Endothelial cell of umbilical vein (primary cell): ENCODE measurements at regions not wholly inside any gene's neighbourhood (a gene's known extent, or its start where the extent isn't known, plus 50 kb on each side); places are given as distances from the start of the nearest gene placed in this dataset.

Experiments used
- BruUV-seq: library from RNA; stranded (reverse); fragments of 400-500 nt; replicated peaks from 2 replicates; lab custom pipeline; 2021; lab: Mats Ljungman, UMichigan
- CTCF ChIA-PET: fragments of 300-600, 350-600 bp; sonication (Branson Sonifier 250); formaldehyde crosslinking; loops from one replicate; lab custom pipeline; 2021; ENCODE audit warnings: antibody characterized with exemption, inconsistent platforms; lab: Charles Lee
- POLR2A ChIA-PET: fragments of 300-600, 350-600 bp; sonication (Branson Sonifier 250); formaldehyde crosslinking; loops from one replicate; lab custom pipeline; 2021; ENCODE audit warnings: antibody characterized with exemption, inconsistent platforms; lab: Charles Lee
- DNase-seq: peaks from one replicate; pipeline ENCODE4 v3.0.0-alpha.2; 2011; ENCODE audit warnings: low read depth, low spot score
- FAIRE-seq: peaks from 2 replicates; lab custom pipeline; 2011; peaks lifted over from hg19 to GRCh38; lab: Jason Lieb, UNC
- H2AFZ ChIP-seq: 2 replicates; pipeline ENCODE4 v1.6.0; 2012; ENCODE audit warnings: low read depth, low read length, control low read depth, inconsistent platforms
- H3K27ac ChIP-seq: 2 replicates; pipeline ENCODE4 v1.5.1; 2011; ENCODE audit warnings: low read depth, mild to moderate bottlenecking, control low read depth, low read length, moderate library complexity; ENCODE audit not compliant: insufficient read depth
- H3K27me3 ChIP-seq, 2 experiments: 2 replicates each; pipeline versions ENCODE4 v1.6.0 to v1.6.1; 2011; ENCODE audit warnings: low read length in 2 of 2, mixed read lengths in 1 of 2; ENCODE audit not compliant: control insufficient read depth in 2 of 2, insufficient read depth in 2 of 2
- H3K36me3 ChIP-seq, 2 experiments: 2 replicates in 1 of 2; 3 replicates in 1 of 2; pipeline ENCODE4 v1.5.1; 2011; ENCODE audit warnings: low read length in 2 of 2, mild to moderate bottlenecking in 1 of 2, moderate library complexity in 1 of 2; ENCODE audit not compliant: control insufficient read depth in 2 of 2, insufficient read depth in 2 of 2; ENCODE audit errors: extremely low read depth in 1 of 2
- H3K4me1 ChIP-seq: 3 replicates; pipeline ENCODE4 v1.5.1; 2011; ENCODE audit warnings: mild to moderate bottlenecking, low read length; ENCODE audit not compliant: control insufficient read depth, insufficient read depth; ENCODE audit errors: extremely low read depth
- H3K4me2 ChIP-seq: 2 replicates; pipeline ENCODE4 v1.6.1; 2011; ENCODE audit warnings: low read length, control low read depth, mixed read lengths; ENCODE audit not compliant: insufficient read depth
- H3K4me3 ChIP-seq, 3 experiments: fragments of 200-600 bp in 1 of 3; sonication (generic), shearing (Covaris generic) in 1 of 3; replicated peaks in 1 of 3; 2 replicates each; pipeline ENCODE4 v1.5.1; 2011 to 2016; ENCODE audit warnings: control low read depth in 3 of 3, low read length in 3 of 3, mild to moderate bottlenecking in 2 of 3, inconsistent platforms in 1 of 3, low read depth in 1 of 3, moderate library complexity in 1 of 3; ENCODE audit not compliant: insufficient read depth in 1 of 3
- H3K79me2 ChIP-seq: 2 replicates; pipeline ENCODE4 v1.6.0; 2012; ENCODE audit warnings: low read length, inconsistent platforms; ENCODE audit not compliant: control insufficient read depth, insufficient read depth
- H3K9ac ChIP-seq: replicated peaks from 2 replicates; pipeline ENCODE3; 2011; ENCODE audit warnings: low read length, control low read depth; ENCODE audit not compliant: insufficient read depth; ENCODE audit errors: extremely low read depth
- H3K9me1 ChIP-seq: replicated peaks from 3 replicates; pipeline ENCODE4 v1.6.0; 2011; ENCODE audit warnings: mild to moderate bottlenecking, low read length; ENCODE audit not compliant: control insufficient read depth, insufficient read depth; ENCODE audit errors: extremely low read depth
- H3K9me3 ChIP-seq: replicated peaks from 2 replicates; pipeline ENCODE4 v1.5.1; 2012; ENCODE audit warnings: low read length, inconsistent platforms; ENCODE audit not compliant: control insufficient read depth, insufficient read depth
- H4K20me1 ChIP-seq: replicated peaks from 2 replicates; pipeline ENCODE3; 2011; ENCODE audit warnings: mild to moderate bottlenecking, low read length; ENCODE audit not compliant: control insufficient read depth, insufficient read depth; ENCODE audit errors: extremely low read depth
- CTCF ChIP-seq, 2 donors: IDR thresholded peaks; 1 replicate in 1 of 2; 2 replicates in 1 of 2; pipeline ENCODE4 v1.5.1; 2011; ENCODE audit warnings: low read length in 2 of 2, mild to moderate bottlenecking in 2 of 2, moderate library complexity in 2 of 2, control low read depth in 1 of 2, inconsistent platforms in 1 of 2, low read depth in 1 of 2; ENCODE audit not compliant: insufficient read depth in 1 of 2; ENCODE audit errors: extremely low read depth in 1 of 2
- EZH2 ChIP-seq: IDR thresholded peaks from 2 replicates; pipeline ENCODE4 v1.6.1; 2012; ENCODE audit warnings: borderline replicate concordance, low read depth, mild to moderate bottlenecking, moderate library complexity, low read length, inconsistent platforms; ENCODE audit not compliant: severe bottlenecking
- FOS ChIP-seq: IDR thresholded peaks from 2 replicates; pipeline ENCODE4 v1.6.1; 2011; ENCODE audit warnings: mild to moderate bottlenecking, low read length, moderate library complexity, borderline replicate concordance; ENCODE audit not compliant: insufficient read depth
- GATA2 ChIP-seq: IDR thresholded peaks from 2 replicates; pipeline ENCODE4 v1.7.0; 2011; ENCODE audit warnings: low read depth, mild to moderate bottlenecking, moderate library complexity, mixed read lengths, low read length; ENCODE audit not compliant: insufficient read length, insufficient read depth
- JUN ChIP-seq: IDR thresholded peaks from 2 replicates; pipeline ENCODE4 v1.6.1; 2011; ENCODE audit warnings: borderline replicate concordance, low read depth; ENCODE audit not compliant: insufficient read length, insufficient read depth
- MAX ChIP-seq: IDR thresholded peaks from 2 replicates; pipeline ENCODE4 v1.6.1; 2011; ENCODE audit not compliant: insufficient read depth, insufficient read length
- MYC ChIP-seq: IDR thresholded peaks from one replicate; pipeline ENCODE4 v1.6.1; 2011; ENCODE audit warnings: mild to moderate bottlenecking, low read depth, low read length
- POLR2A ChIP-seq: IDR thresholded peaks from 2 replicates; pipeline ENCODE4 v1.6.1; 2012; ENCODE audit warnings: low read depth, mild to moderate bottlenecking, control low read depth, low read length
- POLR2AphosphoS5 ChIP-seq: IDR thresholded peaks from 2 replicates; pipeline ENCODE4 v1.6.1; 2012; ENCODE audit warnings: low read depth, mild to moderate bottlenecking, control low read depth, low read length, moderate library complexity; ENCODE audit not compliant: insufficient read depth
- dilution Hi-C: fragments of 300-500 bp; cut with MboI; formaldehyde crosslinking; loops from one replicate; pipeline ENCODE4 v1.15.0; 2019; ENCODE audit warnings: low sequenced_read_pairs; ENCODE audit not compliant: extremely low pct_ligation_motif_present
- intact Hi-C: fragments of 100-400 bp; cut with micrococcal nuclease; formaldehyde crosslinking; loops from one replicate; pipeline ENCODE4 v1.10.0; 2022

DNA sequence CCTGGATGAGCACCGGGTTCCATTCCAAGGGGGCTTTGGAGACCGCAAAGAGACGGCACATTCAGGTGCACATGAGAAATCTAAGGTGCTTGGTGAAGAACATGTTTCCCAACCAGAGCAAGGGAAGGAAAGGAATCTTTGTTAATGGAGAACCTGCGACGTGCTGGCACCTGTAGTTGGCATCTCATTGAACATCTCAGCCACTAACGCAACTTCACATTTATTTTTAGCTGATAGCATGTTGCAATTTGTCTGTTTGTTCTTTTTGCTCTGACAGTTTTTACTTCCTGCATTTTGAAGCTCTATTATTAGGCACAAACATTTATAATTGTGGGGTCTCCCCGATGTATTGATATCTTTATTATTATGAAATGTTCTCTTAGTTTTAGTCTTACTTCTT is 316.7 kb downstream of the TCERG1L start:
- H3K27ac ChIP-seq: no peak overlapping the region
- no peaks in the 10 kb centered on the region for H3K4me1 ChIP-seq
- dilution Hi-C loops: no loop called here
- DNase-seq (no peak), FAIRE-seq (no peak)
- no peaks in the 10 kb centered on the region for H3K36me3 ChIP-seq
- H2AFZ ChIP-seq: no peak overlapping the region
- H3K27me3 ChIP-seq: no peaks in the 10 kb centered on the region
- H3K4me3 ChIP-seq: no peak overlapping the region
- H4K20me1 ChIP-seq: no peaks in the 10 kb centered on the region
- H3K79me2 ChIP-seq: no peaks in the 10 kb centered on the region
- H3K9me1 ChIP-seq: no peaks in the 10 kb centered on the region
- CTCF ChIA-PET: no interaction called here
- TF ChIP-seq MYC (no peak), GATA2 (no peak), MAX (no peak), EZH2 (no peak), POLR2A (no peak), FOS (no peak), CTCF (IDR thresholded peaks at IDR 0.05; ENCODE audit: extremely low read depth in 1 of 2, insufficient read depth in 1 of 2, low read depth in 1 of 2, low read length in 2 of 2) (no peak), POLR2AphosphoS5 (no peak), JUN (no peak)
- H3K9me3 ChIP-seq: peaks cover 6% of the 10 kb centered on the region
- intact Hi-C loops: no loop called here
- POLR2A ChIA-PET: no interaction called here
- BruUV-seq: no TSS peak
- no peak overlapping the region for H3K4me2 ChIP-seq
- H3K9ac ChIP-seq: no peak overlapping the region
